GM19043 (cell line): ENCODE measurements at regions not wholly inside any gene's neighbourhood (a gene's known extent, or its start where the extent isn't known, plus 50 kb on each side); places are given as distances from the start of the nearest gene placed in this dataset.

ENCODE experiments used
- ATAC-seq: cut with Tn5 transposase; IDR thresholded peaks from one replicate; pipeline ENCODE4 v1.9.1; 2021; ENCODE audit warnings: low read depth; ENCODE audit not compliant: unreplicated experiment

- no peak for ATAC-seq
Observed at GRCh38 chr7:110071192-110071591, 1019.7 kb upstream of the LRRN3 start.

- no peak for ATAC-seq
Observed at GRCh38 chr7:110075450-110075849, 1015.5 kb upstream of the LRRN3 start.

DNA sequence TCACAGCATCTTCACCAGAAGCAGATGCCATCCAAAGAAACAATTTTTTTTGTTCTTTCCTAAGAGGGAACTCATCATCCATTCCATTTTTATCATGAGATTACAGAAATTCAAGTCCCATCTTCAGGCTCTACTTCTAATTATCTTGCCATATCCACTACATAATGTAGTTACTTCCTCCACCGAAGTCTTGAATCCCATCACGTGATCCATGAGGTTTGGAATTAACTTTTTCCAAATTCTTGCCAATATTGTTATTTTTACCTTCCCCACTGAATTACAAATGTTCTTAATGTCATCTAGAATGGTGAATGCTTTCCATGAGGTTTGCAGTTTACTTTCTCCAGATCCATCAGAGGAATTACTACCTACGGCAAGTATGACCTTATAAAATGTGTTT is 1014.7 kb upstream of the LRRN3 start:
- no peak for ATAC-seq

- ATAC-seq = no peak
Observed at GRCh38 chr7:110084181-110084807, 1006.6 kb upstream of the LRRN3 start.

- ATAC-seq = no peak
Observed at GRCh38 chr7:110090110-110090820, 1000.7 kb upstream of the LRRN3 start.

GRCh38 chr7:110095372-110096052 is 995.4 kb upstream of the LRRN3 start:
- ATAC-seq = no peak

GRCh38 chr7:110104243-110104642 is 986.7 kb upstream of the LRRN3 start:
- no peak for ATAC-seq

DNA sequence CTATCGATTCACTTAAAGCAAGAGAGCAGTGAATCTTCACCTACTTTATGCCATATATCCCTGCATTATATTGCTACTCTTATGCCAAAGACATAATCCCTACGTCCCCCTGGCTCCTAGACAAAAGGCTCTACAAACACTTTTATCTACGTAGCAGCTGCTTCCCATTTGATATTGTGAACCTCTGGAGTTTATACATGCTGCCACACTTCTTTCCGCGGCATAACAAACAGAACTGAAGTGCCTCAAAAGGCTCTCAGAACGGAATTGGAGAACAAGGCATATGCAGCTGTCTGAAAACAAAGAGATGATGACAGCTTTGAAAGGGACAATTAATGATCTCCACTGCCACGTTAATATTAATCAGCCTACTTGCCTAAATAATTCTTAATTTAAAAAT is 985.6 kb upstream of the LRRN3 start:
- ATAC-seq = no peak

GRCh38 chr7:110105840-110106239 is 985.1 kb upstream of the LRRN3 start:
- no peak for ATAC-seq

DNA sequence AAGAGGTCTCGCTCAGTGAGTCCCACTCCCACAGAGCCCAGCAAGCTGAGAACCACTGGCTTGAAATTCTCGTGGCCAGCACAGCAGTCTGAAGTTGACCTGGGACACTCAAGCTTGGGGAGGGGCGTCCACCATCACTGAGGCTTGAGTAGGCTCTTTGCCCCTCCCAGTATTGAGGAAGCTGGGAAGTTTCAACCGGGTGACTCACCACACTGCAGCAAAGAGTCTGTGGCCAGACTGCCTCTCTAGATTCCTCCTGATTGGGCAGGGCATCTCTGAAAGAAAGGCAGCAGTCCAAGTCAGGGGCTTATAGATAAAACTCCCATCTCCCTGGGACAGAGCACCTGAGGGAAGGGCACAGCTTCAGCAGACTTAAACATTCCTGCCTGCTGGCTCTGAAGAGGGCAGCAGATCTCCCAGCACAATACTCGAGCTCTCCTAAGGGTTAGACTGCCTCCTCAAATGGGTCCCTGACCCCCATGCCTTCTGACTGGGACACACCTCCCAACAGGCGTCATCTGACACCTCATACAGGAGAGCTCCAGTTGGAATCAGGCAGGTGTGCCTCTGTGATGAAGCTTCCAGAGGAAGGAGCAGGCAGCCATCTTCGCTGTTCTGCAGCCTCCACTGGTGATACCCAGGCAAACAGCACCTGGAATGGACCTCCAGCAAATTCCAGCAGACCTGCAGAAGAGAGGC is 970.9 kb upstream of the LRRN3 start:
- no peak for ATAC-seq

- ATAC-seq = no peak
Observed at GRCh38 chr7:110129159-110129558, 961.8 kb upstream of the LRRN3 start.

DNA sequence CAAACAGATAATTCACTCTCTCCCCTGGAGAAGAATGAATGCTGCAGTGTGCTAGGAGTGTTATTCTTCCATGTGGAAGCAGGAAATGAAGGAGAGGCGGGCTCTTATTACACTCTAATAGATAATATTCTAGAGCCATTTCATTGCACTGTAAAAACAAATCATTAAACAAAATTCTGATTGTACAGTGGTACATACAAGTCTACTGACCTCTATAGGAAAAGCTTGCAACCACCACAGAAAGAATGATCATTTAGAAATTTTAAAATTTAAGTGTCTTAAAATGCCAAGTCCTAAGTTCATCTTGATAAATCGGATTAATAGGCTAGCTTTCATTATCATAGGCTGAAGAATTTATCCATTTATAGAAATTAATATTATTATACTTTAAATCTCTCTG is 960.3 kb upstream of the LRRN3 start:
- ATAC-seq = no peak

DNA sequence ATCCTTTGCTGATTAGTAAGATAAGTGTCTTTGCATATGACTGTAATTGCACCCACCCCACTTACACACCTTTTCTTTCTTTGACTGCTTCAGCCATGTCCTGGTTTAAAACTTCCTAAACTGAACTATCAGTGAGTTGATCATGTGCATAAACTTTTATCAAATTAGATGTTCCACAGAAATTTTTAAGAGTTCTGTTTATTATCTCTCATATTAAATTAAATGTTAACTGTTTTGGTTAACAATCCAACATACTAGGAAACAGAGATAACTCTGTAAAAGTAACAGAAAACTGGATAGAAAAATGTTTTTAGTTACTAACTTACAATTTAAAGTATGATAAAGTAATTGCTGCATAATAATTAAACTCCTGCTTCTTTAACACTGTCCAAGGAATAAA is 959.6 kb upstream of the LRRN3 start:
- no peak for ATAC-seq

DNA sequence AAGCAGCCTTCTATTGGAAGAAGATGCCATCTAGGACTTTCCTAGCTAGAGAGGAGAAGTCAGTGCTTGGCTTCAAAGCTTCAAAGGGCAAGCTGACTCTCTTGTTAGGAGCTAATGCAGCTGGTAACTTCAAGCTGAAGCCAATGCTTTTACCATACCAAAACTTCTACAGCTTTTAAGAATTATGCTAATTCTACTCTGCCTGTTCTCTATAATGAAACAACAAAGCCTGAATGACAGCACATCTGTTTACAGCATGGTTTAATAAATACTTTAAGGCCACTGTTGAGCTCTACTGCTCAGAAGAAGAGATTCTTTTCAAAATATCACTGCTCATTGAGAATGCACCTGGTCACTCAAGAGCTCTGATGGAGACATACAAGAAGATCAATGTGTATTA is 951.9 kb upstream of the LRRN3 start:
- no peak for ATAC-seq

DNA sequence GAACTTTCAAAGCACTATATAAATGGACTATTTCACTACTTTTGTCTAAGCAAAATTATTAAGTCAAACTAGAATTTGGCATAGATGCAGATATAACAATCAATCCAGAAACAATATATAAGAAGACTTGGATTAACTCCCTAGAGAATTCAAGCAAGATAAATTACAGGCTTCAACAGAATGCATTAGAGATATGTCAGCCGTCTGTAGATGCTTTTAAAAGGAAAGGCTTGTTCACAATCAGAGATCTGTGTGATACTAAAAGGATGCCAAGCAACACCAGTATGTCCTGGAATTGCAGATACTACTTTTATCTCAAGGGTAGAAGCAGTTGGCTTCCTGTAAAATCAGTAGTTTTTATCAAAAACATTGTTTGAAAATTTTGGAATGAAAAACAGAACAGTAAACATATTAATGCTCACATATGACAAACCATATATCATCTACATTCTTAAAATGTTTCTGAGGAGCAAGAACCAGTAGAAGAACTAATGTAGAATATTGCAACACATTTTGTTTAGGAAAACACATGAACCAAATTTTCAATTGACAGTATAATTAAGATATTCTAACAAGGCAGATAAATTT is 947.9 kb upstream of the LRRN3 start:
- ATAC-seq = no peak

DNA sequence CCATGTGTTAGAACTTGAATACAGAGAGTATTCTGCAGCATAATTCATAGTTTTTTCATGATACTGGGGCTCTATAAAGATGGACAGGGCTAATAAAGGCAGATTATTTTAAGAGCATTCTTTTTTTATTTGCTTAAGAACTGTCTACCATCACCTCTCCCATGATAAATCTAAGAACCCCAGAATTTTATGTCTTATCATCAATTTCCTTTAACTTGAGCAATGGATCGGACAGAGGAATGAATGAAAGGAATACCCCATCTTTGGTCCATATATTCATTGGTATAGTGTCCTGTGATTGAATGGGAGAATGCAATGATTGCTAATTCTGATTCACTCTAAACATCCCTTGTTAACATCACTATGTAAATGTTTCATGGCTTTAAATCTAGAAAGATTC is 946.3 kb upstream of the LRRN3 start:
- no peak for ATAC-seq

DNA sequence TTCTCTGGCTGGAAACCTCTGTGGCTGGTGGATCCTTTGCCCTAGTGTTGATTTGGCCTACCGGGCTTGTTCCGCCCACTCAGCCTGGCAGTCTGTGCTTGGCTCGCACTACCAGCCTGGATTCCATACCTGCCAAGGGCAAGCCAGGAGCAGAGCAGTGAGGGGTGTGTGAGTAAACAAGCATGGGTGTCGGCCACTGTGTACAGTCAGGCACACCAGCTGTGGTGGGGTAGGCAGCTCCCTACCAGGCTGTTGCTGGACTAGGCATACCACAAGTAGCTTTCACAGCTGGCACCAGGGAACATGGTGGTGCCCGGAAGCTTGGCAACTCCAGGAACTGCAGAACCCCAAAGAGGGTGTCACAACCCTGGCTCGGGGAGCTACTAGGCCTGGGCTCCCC is 942.9 kb upstream of the LRRN3 start:
- no peak for ATAC-seq

GRCh38 chr7:110153222-110153621 is 937.7 kb upstream of the LRRN3 start:
- no peak for ATAC-seq

DNA sequence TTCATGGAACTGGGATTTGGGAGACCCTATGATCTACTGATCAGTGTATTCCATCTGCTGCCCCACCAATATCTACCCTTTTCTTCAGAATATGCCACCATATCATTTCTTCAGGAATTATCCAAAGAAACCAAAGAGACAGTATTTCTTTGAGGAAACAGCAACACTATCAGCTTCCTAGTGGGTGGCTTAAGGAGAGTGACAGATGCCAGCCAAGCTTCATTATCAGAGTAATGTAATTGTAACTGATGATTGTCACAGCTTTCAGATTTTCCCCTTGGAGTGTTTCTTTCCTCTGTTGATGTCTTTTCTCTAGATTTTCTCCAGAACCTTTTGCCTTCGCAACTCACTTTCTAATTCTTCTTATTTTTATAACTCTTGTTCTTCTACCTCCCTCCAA is 934.4 kb upstream of the LRRN3 start:
- ATAC-seq = no peak

DNA sequence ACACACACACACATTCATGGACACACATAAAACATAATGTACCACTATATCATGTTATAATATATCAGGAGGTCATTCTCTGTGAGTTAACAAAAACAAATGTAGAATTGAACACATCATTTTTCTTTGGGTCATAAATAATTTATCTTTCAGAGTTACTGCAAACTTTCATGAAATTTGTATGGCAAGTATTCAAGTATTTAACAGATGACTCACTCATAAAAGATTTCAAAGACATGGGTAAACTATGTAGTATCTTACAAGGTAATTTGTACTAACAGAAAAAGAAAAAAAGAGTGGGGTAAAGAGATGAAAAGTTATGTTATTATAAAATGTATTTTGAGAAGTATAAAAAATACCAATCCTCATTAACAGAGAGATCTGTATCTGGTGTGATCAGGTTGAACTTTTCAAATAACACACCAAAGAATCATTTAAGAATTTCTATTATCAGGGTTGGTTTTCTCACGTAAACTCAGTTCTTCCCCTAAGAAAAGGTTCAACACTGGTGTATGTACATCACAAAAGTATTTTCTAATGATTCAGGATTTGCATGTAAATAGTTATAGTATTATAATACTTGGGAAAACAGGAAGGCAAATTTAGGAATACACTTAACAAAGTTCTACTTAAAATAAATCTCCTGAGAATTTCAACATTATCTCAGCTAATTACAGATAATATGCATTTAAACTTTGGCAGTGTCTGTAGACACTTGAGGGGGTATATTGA is 933.1 kb upstream of the LRRN3 start:
- no peak for ATAC-seq
